HG03432 (cell line): ENCODE measurements at regions not wholly inside any gene's neighbourhood (a gene's known extent, or its start where the extent isn't known, plus 50 kb on each side); places are given as distances from the start of the nearest gene placed in this dataset.

Experiments used
- ATAC-seq: cut with Tn5 transposase; IDR thresholded peaks from one replicate; pipeline ENCODE4 v1.9.1; 2021; ENCODE audit warnings: mild to moderate bottlenecking, moderate library complexity; ENCODE audit not compliant: unreplicated experiment

DNA sequence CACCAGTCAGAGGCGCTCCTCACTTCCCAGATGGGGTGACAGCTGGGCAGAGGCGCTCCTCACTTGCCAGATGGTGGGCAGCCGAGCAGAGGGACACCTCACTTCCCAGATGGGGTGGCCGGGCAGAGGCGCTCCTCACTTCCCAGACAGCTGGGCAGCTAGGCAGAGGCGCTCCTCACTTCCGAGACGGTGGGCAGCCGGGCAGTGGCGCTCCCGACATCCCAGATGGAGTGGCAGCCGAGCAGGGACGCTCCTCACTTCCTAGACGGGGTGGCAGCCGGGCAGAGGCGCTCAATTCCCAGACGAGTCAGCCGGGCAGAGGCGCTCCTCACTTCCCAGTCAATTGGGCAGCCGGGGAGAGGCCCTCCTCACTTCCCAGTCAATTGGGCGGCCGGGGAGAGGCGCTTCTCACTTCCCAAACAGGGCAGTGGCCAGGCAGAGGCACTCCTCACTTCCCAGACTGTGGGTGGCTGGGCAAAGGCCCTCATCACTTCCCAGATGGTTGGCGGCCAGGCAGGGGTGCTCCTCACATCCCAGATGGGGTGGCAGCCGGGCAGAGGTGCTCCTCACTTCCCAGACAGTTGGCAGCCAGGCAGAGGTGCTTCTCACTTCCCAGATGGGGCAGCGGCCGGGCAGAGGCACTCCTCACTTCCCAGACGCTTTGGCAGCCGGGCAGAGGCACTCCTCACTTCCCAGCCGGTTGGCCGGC, 143.8 kb upstream of the ARID2 start:
- ATAC-seq: no peak

DNA sequence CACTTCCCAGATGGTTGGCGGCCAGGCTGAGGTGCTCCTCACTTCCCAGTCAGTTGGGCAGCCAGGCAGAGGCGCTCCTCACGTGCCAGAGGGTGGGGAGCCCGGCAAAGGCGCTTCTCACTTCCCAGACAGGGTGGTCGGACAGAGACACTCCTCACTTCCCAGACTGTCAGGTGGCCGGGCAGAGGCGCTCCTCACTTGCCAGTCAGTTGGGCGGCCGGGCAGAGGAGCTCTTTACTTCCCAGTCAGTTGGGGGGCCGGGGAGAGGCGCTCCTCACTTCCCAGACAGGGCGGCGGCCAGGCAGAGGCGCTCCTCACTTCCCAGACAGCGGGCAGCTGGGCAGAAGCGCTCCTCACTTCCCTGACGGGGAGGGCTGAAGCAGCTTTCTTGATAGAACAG, 143.0 kb upstream of the ARID2 start:
- no peak for ATAC-seq

DNA sequence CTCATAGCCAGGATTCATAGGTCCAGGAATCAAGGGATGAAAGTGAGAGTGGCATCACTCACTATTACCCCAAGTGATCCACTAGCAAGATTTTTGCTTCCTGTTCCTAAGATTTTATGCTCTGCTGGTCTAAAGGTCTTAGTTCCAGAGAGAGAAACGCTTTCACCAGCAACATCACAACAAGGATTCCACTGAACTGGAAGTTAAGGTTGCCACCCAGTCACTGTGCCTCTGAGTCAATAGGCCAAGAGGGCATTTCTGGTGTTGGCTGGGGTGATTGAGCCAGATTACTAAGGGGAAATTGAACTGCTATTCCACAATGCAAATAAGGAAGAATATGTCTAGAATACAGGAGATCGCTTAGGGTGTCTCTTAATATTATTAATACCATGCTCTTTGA, 142.5 kb upstream of the ARID2 start:
- ATAC-seq: no peak

DNA sequence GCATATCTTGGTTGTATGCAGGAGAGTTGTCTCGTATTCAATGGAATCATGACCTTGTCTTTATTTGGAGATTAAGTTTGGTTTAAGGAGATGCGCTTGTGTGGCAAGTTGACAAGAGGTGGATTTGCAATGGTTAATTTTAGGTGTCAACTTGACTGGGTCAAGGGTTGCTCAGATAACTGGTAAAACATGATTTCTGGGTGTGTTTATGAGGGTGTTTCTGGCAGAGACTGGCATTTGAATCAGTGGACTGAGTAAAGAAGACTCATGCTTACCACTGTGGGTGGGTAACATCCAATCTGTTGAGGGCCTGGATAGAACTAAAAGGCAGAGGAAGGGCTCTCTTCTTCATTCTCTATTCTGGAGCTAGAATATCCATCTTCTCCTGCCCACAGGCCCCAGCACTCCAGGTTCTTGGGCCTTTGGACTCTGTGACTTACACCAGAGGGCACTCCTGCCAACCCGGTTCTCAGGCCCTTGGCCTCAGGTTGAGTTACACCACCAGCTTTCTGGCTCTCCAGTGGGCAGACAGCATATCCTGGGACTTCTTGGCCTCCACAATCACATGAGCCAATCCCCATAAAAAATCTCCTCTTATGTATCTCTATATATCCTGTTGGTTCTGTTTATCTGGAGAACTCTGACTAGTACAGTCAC, 141.5 kb upstream of the ARID2 start:
- no peak for ATAC-seq

DNA sequence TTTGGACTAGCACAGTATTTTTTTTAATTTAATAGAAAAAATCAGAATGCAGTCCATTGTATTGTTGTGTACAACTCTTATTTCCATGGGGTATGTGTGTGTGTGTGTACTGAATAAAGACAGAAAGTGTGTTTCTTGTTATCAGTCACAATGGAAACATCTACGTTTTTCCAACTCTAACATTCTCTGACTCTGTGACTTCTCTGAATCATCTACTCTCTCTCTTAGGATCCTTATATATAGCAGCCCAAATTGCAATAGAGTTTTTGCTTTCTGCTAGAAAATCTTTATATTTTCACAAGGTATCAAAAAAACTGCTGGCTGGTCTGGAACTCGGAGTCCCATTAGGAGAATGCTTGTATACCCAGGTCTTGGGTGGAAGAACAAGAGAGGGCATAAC, 138.9 kb upstream of the ARID2 start:
- ATAC-seq: no peak

DNA sequence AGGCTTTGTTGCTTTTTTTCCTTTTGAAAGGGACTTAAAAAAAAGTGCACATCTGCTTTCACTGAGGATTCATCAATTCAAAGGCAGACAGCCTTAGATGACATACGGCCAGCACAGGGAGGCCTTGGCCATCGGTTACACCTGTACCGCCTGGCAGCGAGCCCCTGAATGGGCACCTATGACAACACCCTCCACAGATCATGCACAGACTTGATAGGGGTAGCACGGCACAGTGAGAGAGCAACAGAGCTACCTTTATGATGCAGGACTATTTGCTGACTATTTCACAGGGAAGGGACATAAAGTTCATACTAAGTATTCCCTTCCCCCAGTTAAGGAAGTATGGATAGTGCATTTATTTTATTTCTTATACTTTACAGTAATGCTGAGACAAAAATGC, 137.9 kb upstream of the ARID2 start:
- ATAC-seq: no peak

DNA sequence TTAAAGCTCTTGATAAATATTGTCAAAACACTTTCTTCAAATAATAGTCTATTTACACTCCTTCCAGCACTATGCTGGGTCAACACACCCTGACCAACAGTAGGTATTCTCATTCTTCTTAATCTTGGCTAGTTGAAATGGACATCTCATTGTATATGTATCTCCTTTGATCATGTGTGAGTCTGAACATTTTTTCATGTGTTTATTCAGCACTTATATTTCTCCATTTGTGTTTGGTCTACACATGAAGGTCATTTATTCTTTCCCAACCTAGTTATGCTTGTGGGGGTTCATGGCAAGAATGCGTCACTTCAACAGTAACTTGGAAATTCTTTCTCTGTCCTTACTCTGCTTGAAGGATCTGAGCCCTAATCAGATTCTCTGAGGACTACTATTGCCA, 133.1 kb upstream of the ARID2 start:
- no peak for ATAC-seq

DNA sequence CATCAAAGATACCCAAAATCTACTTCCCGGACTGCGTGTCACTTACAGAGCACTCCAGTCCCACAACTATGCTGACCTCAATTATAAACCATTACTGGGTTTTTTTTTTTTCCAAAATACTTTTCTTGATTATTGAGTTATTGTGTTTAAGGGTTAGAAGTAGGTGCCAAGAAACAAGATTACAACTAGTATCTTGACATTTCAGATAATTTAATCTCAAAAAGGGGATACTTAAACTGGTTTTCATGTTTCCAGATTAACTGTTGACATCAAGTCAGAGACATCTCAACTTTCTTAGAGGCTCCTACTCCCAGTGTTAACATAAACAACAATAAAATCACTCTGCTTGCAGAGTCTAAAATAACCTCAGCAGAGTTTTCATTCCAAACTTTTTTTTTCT, 131.2 kb upstream of the ARID2 start:
- ATAC-seq: no peak

DNA sequence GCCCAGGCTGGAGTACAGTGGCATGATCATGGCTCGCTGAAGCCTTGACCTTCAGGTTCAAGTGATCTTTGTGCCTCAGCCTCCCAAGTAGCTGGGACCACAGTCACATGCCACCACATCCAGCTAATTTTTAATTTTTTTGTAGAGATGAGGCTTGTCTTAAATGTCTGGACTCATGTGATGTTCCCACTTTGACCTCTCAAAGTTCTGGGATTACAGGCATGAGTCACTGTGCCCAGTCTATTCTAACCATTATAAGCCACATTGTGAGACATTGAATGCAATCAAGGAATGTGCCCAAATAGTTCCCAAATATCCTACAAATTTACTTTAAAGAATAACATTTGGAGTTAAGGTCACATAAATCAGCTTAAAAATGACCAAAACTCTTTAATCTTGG, 130.7 kb upstream of the ARID2 start:
- ATAC-seq: no peak

DNA sequence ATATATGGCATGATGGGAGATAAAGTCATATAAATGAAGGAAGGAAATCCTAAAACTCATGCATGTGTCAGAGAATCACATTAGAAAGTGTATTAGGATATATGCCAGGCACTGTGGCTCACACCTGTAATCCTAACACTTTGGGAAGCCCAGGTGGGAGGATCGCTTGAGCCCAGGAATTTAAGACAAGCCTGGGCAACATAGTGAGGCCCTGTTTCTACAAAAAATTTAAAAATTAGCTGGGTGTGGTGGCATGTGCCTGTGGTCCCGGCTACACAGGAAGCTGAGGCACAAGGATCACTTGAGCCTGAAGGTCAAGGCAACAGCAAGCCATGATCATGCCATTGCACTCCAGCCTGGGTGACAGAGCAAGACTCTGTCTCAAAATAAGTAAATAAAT, 130.3 kb upstream of the ARID2 start:
- no peak for ATAC-seq

DNA sequence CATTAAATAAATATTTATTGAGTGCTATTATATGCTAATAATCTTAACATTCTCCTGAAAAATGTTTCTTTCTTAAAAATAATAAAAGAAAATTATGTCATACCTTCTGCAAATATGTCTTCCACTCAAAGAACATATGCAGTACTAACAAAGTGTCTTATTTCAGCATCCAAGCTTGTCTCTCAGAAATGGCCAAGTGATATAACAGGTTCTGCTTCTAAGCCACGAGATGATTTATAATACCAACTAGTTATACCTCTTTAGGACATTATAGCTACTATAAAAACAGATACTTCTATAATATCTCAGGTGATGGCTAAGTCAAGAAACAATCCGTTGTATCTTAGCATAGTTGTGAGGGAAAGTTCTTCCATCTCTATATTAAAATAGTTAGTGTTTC, 128.1 kb upstream of the ARID2 start:
- no peak for ATAC-seq

DNA sequence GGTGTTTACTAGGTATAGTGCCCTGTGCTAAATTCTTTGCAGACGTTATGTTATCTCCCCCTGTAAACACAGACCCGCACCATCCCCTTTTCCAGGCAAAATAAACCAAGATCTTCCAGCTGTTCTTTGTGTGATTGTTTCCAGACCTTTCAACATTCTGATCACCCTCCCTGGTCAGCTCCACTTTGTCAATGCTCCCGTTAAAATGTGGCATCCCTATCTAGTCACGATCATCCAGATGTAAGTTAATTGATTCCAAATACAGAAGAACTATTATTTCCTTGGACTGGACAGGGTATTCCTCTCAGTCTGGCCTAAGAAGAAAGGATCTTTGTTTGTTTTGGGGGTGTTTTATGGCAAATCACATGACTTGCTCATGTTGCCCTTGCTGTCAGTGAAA, 127.6 kb upstream of the ARID2 start:
- no peak for ATAC-seq

DNA sequence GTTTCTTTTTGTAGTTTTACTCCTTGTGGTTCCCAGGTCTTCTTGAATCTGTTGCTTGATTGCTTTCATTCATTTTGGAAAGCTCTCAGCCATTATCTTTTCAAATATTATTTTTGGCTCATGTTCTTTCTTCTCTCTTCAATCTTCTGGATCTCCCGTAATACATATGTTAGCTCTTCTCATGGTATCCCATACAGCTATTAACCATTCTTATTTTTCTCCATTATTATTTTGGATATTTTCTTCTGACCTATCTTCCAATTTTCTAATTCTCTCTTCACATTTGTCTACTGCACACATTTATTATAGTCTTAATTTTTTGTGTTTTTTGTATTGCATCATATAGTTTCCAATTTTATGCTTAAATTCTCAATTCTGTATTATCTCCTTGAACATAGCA, 123.9 kb upstream of the ARID2 start:
- ATAC-seq: no peak

DNA sequence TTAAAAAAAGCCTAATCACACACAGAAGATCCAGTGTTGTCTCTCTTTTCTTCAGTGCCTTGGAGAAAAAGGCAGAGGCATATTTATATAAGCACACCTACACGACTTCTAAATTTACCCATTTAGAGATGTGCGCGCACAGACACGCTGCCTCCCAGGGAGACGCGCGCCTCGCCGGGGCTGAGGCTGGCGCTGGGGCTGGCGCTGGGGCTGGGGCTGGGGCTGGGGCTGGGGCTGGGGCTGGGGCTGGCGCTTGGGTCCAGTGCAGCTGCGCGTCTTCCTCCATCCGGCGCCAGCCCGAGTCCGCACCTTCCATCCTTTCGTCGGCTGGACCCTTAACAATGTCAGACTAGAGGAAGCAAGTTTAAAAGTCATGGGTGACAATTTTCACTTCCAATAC, 118.4 kb upstream of the ARID2 start:
- peak; percentile 53 for ATAC-seq

DNA sequence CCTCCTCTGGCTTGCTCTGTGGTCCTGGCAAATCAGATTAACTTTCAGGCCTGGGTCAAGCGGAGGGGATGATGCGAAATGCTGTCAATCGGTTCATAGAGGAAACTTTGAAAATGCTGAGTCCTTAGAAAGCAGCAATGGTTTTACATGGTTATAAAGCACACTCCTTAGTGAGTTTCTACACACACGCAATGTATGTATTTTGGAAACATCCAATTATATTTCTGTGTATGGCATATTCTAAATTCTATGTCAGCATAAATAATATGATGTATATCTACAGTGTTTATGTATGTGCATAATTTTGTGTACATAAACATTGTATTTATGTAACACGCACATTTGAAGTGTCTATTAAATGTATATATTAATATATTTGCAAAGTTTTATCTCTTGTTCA, 118.0 kb upstream of the ARID2 start:
- ATAC-seq: no peak

DNA sequence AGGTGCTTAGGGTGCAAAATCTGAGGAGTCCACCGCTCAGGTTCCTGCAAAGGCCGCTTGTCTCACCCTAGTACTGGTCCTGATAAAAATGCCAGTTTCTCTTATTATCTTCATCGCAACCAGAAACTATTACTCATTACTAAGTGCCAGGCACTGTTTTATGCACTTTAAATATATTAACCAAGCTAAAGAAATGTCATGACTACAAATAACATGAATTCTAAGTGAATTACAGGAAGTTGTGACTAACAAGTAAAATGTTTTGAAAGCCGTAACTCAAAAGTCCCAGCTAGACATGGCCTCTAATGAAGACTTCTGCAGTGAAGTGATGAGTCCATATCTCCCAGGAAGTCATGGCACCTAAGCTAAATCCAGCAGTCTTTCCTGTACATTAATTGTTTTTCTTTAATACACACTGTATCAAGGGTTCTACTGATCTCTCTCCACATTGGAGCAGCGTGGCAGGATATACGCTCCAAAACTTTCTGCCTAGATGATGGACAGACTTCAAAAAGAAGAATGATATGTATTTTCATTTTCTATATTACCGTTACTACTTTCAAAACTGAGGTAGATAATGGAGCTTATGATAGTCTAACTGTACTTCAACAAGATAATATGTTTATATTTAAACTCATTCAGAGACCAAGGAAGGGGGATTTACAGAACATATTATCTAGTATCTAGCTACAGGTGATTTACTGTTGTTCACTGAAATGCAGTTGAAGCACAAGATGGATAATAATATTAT, 117.3 kb upstream of the ARID2 start:
- ATAC-seq: no peak

DNA sequence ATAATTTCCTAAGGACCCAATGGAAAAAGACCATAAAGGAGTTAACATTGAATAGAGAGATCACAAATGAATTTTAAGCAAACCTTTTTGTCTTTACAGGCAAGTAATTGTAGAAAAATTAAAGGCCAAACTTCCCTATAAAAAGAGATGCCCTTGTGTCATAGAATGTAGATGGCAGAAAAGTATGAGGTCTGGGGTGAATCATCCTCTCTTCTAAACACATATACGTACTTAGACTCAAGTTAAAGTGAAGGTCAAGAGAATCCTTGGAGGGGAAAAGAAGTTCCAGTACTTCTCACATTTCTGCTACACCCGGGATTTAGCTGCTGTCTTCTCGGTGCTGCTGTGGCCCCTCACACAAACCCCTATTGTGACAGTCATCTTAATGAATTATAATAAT, 116.2 kb upstream of the ARID2 start:
- no peak for ATAC-seq

DNA sequence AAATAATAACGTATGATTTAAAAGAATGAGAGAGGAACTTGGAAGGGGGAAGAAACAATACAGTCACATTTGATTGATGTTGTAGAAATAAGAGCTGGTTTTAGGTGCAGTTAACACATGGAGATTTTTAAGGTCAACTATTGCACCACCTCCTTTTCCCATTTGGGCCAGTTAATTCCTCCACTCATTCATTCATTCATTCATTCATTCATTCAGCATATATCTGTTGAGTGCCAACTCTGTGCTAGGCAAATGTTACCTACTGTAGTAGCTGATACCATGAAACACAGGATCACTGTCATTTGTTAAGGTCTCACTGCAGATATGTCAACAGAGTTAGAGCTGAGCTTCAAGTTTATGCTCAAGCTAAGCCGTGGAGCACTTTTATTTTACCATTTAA, 115.7 kb upstream of the ARID2 start:
- no peak for ATAC-seq

DNA sequence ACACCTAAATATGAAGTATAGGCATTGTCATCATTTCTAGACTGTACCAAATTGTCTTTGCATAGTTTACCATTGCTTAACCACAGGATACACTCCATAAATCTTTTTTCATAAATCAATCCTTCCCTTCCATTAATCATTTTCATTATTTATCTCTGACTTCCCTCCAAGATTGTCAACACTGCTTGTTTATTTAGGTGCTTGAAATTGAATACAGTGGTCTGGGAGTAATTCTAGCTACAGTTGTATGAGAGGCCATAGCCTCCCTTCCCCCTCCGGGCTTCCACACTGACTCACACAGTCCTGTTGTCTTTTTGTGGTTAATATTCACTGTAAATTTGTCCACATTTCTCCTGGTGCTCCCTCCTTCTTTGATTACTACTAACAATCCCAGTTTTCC, 114.2 kb upstream of the ARID2 start:
- no peak for ATAC-seq

DNA sequence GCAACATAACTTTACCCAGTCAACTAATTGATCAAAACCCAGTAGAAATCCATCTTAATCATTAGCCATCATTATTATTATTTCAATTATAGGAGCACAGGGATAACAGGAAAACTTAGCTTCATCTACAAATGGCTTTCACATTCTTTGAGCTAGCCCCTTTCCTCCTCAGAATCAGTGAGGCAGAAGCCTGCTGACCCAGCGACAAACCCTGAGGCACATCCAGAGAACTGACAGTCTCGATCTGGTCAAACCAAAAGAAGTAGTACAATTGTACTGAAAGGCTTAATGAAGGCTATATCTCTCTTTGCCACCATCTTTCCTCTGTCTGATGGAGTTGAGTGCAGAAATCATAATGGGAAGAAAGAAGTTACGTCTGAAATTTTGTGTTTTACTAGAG, 109.8 kb upstream of the ARID2 start:
- no peak for ATAC-seq

DNA sequence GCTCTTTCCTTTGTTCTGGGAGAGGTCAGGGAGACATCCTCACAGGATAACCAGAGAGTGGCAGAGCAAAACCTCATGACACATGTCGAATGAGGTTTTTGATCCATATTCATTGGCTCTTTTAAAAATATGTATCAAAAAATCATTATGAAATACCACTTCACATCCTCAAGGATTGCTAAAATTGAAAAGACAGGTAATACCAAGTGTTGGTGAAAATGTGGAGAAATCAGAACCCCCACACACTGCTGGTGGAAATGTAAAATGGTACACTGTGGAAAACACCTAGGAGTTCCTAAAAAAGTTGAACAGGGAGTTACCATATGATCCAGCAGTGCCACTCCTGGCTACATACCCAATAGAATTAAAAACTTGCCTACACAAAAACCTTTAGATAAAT, 107.8 kb upstream of the ARID2 start:
- ATAC-seq: no peak

DNA sequence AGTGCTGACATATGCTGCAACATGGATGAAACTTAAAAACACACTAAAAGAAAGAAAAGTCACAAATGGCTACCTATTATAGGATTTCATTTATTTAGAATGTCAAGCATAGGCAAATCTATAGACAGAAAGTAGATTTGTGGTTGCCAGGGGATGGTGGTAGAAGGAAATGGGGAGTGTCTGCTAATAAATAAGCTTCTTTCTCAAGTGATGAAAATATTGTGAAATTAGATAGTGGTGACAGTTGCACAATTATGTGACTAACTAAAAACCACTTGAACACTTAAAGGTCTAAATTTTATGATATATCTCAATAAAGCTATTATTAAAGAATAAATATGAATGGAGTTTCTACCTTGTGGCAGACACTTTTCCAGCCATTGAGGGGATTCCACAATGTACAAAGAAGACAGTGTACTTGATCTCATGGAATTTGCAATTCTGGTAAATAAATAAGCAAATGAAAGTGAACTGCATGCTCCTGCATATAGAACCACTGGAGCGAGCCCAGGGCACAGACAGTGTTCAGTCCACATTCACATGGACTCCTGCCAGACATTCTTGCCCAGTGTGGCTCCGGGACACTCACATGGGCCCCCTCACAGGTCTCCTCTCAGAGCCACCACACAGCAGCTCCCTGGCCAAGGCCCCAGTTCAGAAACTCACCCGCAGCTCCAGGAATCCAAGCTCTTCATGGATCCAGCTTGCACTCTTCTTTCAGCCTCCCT, 107.1 kb upstream of the ARID2 start:
- ATAC-seq: no peak
